ENCODE measurements at regions not wholly inside any gene's neighbourhood (a gene's known extent, or its start where the extent isn't known, plus 50 kb on each side); places are given as distances from the start of the nearest gene placed in this dataset.

DNA sequence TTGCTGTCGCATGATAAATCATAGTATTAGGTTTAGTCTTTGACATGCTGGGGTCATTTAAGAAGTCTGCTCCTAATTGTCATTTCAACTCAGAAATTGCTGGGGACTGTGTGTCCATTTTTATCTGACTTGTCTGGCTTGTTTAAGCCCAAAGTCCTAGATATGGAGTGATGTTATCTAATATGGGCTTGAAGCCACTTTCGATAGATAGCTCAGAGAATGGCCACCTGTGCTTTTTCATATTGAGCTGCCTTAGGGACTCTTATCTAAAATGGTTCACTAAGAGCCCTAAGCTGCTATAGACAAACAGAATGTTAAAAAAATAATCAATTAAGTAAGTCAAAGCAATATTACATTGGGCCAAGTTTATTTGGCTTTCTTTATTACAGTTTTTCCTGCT, 81.6 kb upstream of the CNTNAP4 start:
- TF ChIP-seq, protein P1, sequence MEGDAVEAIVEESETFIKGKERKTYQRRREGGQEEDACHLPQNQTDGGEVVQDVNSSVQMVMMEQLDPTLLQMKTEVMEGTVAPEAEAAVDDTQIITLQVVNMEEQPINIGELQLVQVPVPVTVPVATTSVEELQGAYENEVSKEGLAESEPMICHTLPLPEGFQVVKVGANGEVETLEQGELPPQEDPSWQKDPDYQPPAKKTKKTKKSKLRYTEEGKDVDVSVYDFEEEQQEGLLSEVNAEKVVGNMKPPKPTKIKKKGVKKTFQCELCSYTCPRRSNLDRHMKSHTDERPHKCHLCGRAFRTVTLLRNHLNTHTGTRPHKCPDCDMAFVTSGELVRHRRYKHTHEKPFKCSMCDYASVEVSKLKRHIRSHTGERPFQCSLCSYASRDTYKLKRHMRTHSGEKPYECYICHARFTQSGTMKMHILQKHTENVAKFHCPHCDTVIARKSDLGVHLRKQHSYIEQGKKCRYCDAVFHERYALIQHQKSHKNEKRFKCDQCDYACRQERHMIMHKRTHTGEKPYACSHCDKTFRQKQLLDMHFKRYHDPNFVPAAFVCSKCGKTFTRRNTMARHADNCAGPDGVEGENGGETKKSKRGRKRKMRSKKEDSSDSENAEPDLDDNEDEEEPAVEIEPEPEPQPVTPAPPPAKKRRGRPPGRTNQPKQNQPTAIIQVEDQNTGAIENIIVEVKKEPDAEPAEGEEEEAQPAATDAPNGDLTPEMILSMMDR (IDR thresholded peaks at IDR 0.05), result no peak
- Mint-ChIP-seq H3K27ac (no peak overlapping the region), H3K9me3 (peaks cover 8% of the 10 kb centered on the region in 2 donors), H3K36me3 (no peaks in the 10 kb centered on the region), H3K27me3 (ENCODE audit: low read depth in 2 of 2) (no peaks in the 10 kb centered on the region), H3K4me3 (no peak overlapping the region), H3K4me1 (no peaks in the 10 kb centered on the region)
- WGBS (ENCODE audit: insufficient coverage), result 65% methylated on average over 2 of the region's 2 CpGs
- Histone ChIP-seq H3K27me3 (ENCODE audit: control insufficient read depth, insufficient read depth, low read length) (no peaks in the 10 kb centered on the region), H3K4me3 (ENCODE audit: low read length) (no peak overlapping the region), H3K9me3 (ENCODE audit: control insufficient read depth, insufficient read depth, low read length) (peaks cover 8% of the 10 kb centered on the region), H3K27ac (ENCODE audit: low read length) (no peak overlapping the region), H3K4me1 (ENCODE audit: control insufficient read depth, insufficient read depth, low read length) (no peaks in the 10 kb centered on the region), H3K36me3 (ENCODE audit: control insufficient read depth, insufficient read depth, low read length) (no peaks in the 10 kb centered on the region)
- intact Hi-C loops (cut with micrococcal nuclease), result no loop called here
- ATAC-seq (no peak), DNase-seq (no peak)

DNA sequence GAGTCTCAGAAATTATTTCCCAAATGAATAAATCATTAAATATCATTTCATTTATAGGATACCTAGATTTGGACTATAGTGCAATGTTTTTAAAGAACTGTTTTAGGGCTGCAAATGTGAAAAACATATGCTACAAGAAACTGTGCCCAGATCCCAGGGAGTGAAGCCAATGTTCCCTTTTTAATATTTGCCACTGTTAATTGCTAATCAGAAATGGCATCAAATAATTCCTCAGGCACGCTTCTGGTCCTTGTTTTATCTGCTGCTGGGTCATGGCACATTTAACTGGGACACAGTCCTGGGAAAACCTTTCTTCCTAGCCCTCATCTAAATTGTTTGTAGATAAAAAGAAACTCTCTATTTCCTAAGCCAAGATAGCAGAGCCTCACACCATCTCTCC, 79.3 kb upstream of the CNTNAP4 start:
- DNase-seq, result no peak
- Histone ChIP-seq H3K27me3 (ENCODE audit: control insufficient read depth, insufficient read depth, low read length) (no peaks in the 10 kb centered on the region), H3K4me1 (ENCODE audit: control insufficient read depth, insufficient read depth, low read length) (no peaks in the 10 kb centered on the region), H3K27ac (ENCODE audit: low read length) (no peak overlapping the region), H3K4me3 (ENCODE audit: low read length) (no peak overlapping the region), H3K9me3 (ENCODE audit: control insufficient read depth, insufficient read depth, low read length) (peaks cover 8% of the 10 kb centered on the region), H3K36me3 (ENCODE audit: control insufficient read depth, insufficient read depth, low read length) (no peaks in the 10 kb centered on the region)
- Mint-ChIP-seq H3K4me3 (no peak overlapping the region), H3K27me3 (ENCODE audit: low read depth in 2 of 2) (no peaks in the 10 kb centered on the region), H3K27ac (no peak overlapping the region), H3K4me1 (no peaks in the 10 kb centered on the region), H3K36me3 (no peaks in the 10 kb centered on the region), H3K9me3 (peaks cover 4 to 8% of the 10 kb centered on the region in 2 donors)
- ATAC-seq, result no peak
- intact Hi-C loops (cut with micrococcal nuclease), result no loop called here
- WGBS (ENCODE audit: insufficient coverage), result 79% methylated on average over 1 of the region's 1 CpG
- TF ChIP-seq, protein P1 (IDR thresholded peaks at IDR 0.05), result no peak

DNA sequence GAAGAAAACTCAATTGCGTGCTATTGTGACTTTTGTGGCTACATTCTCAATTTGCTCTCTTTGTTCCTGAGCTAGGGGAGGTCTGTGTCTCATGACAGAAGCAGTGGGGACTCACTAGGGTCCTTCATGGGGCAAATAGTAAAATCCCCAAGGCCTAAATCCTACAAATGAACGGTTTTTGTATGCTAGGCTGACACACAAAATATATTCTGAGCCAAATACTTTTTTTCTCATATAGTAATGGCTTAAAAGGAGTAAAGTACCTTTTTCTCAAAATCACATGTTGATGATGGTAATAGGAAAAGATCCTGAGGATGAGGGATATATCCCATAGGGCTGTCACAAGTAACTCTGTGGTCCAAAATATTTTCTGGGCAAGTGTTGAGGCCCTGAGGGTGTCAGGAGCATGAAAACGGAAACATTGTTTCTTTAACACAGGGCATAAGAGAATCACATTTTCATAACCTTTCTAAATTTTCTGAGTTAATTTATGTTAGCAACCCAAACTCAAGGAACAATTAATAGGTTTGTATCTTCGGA, 77.5 kb upstream of the CNTNAP4 start:
- no peaks in the 10 kb centered on the region for H3K27me3 ChIP-seq (ENCODE audit: control insufficient read depth, insufficient read depth, low read length)
- Mint-ChIP-seq H3K36me3 (peaks cover 6% of the 10 kb centered on the region), H3K9me3 (peaks cover 3 to 6% of the 10 kb centered on the region in 2 donors), H3K27me3 (ENCODE audit: low read depth in 2 of 2) (no peaks in the 10 kb centered on the region), H3K4me1 (no peaks in the 10 kb centered on the region), H3K4me3 (no peak overlapping the region), H3K27ac (no peak overlapping the region)
- no peak overlapping the region for H3K27ac ChIP-seq (ENCODE audit: low read length)
- H3K4me3 ChIP-seq (ENCODE audit: low read length), result no peak overlapping the region
- 83% methylated on average over 3 of the region's 4 CpGs for WGBS (ENCODE audit: insufficient coverage)
- DNase-seq, result no peak
- H3K4me1 ChIP-seq (ENCODE audit: control insufficient read depth, insufficient read depth, low read length), result no peaks in the 10 kb centered on the region
- ATAC-seq, result no peak
- TF ChIP-seq, protein P1 (IDR thresholded peaks at IDR 0.05), result no peak
- peaks cover 6% of the 10 kb centered on the region for H3K9me3 ChIP-seq (ENCODE audit: control insufficient read depth, insufficient read depth, low read length)
- H3K36me3 ChIP-seq (ENCODE audit: control insufficient read depth, insufficient read depth, low read length), result no peaks in the 10 kb centered on the region
- intact Hi-C loops (cut with micrococcal nuclease), result no loop called here

DNA sequence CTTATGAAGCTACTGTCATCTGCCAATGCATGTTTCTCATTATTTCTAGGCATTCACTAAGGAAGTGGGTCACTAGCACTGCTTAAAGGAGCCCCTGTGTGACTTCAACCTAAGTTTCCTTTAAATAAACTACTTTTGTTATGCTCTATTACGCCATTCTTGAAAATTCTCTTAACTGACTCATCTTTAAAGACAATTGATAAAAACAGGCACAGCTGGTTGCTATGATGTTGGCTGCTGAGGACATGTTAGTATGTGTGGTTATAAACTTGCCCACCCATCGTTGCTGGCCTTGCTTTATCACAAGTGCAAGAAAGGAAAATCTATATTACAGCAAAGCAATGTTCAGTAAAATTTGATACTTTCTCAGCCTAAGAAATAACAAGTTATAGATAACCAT, 75.8 kb upstream of the CNTNAP4 start:
- no peaks in the 10 kb centered on the region for H3K4me1 Mint-ChIP-seq
- H3K36me3 ChIP-seq (ENCODE audit: control insufficient read depth, insufficient read depth, low read length), result no peaks in the 10 kb centered on the region
- H3K4me3 ChIP-seq (ENCODE audit: low read length), result no peak overlapping the region
- no peak overlapping the region for H3K27ac ChIP-seq (ENCODE audit: low read length)
- peaks cover 8 to 14% of the 10 kb centered on the region in 2 donors for H3K9me3 Mint-ChIP-seq
- no peak overlapping the region for H3K4me3 Mint-ChIP-seq
- H3K9me3 ChIP-seq (ENCODE audit: control insufficient read depth, insufficient read depth, low read length), result peaks cover 6% of the 10 kb centered on the region
- intact Hi-C loops (cut with micrococcal nuclease), result no loop called here
- no peaks in the 10 kb centered on the region for H3K4me1 ChIP-seq (ENCODE audit: control insufficient read depth, insufficient read depth, low read length)
- ATAC-seq (no peak), DNase-seq (no peak)
- no peaks in the 10 kb centered on the region for H3K27me3 Mint-ChIP-seq (ENCODE audit: low read depth in 2 of 2)
- TF ChIP-seq, protein P1 (IDR thresholded peaks at IDR 0.05), result no peak
- no peaks in the 10 kb centered on the region for H3K27me3 ChIP-seq (ENCODE audit: control insufficient read depth, insufficient read depth, low read length)
- peaks cover 14% of the 10 kb centered on the region for H3K36me3 Mint-ChIP-seq
- no peak overlapping the region for H3K27ac Mint-ChIP-seq
- WGBS (ENCODE audit: insufficient coverage), result 71% methylated on average over 1 of the region's 2 CpGs

All from natural killer cell (primary cell).